HepG2 (cell line): ENCODE measurements at regions not wholly inside any gene's neighbourhood (a gene's known extent, or its start where the extent isn't known, plus 50 kb on each side); places are given as distances from the start of the nearest gene placed in this dataset.

Experiments used
- ATAC-seq: fragments of 200-7000 bp; cut with Tn5 transposase; 3 replicates; pipeline ENCODE4 v1.9.1; 2020; ENCODE audit warnings: mild to moderate bottlenecking, moderate library complexity
- BruUV-seq: library from RNA; stranded (reverse); fragments of 400-500 nt; replicated peaks from 2 replicates; lab custom pipeline; 2021; lab: Mats Ljungman, UMichigan
- CTCF ChIA-PET: fragments of 300-600 bp; formaldehyde crosslinking; extraction: SDS; loops from one replicate; lab custom pipeline; 2021; ENCODE audit warnings: low total read pairs, inconsistent platforms, low intra/inter-chr PET ratio; lab: Yijun Ruan, JAX
- POLR2A ChIA-PET: fragments of 350-600 bp; sonication (Branson Sonifier 250); formaldehyde crosslinking; loops from one replicate; lab custom pipeline; 2020; ENCODE audit warnings: antibody characterized with exemption, inconsistent platforms; lab: Yijun Ruan, JAX
- DNase-seq: peaks from one replicate; pipeline ENCODE4 v3.0.0-alpha.2; 2015; ENCODE audit warnings: low spot score
- FAIRE-seq: peaks from 3 replicates; lab custom pipeline; 2011; peaks lifted over from hg19 to GRCh38; lab: Jason Lieb, UNC
- H2AFZ ChIP-seq: one replicate; pipeline ENCODE4 v1.6.1; 2011; ENCODE audit warnings: low read length, inconsistent platforms
- H3K27ac ChIP-seq: fragments of 300-600 bp; 3 replicates; pipeline ENCODE4 v1.8.0; 2011; ENCODE audit warnings: mixed run types, mild to moderate bottlenecking, mixed read lengths, low read length, inconsistent platforms; ENCODE audit not compliant: insufficient read depth; ENCODE audit errors: extremely low read length
- H3K27me3 ChIP-seq, 2 experiments: fragments of 200-600 bp in 1 of 2; 2 replicates in 1 of 2; 3 replicates in 1 of 2; pipeline versions ENCODE4 v1.6.0 to v1.8.0; 2011; ENCODE audit warnings: low read length in 2 of 2, mild to moderate bottlenecking in 2 of 2, moderate library complexity in 2 of 2, inconsistent platforms in 1 of 2; ENCODE audit not compliant: insufficient read depth in 2 of 2, control insufficient read depth in 1 of 2
- H3K36me3 ChIP-seq, 2 experiments: fragments of 200-600 bp in 1 of 2; replicated peaks in 1 of 2; 2 replicates in 1 of 2; 3 replicates in 1 of 2; pipeline versions ENCODE4 v1.5.1 to v1.8.0; 2011; ENCODE audit warnings: low read length in 2 of 2, inconsistent platforms in 1 of 2; ENCODE audit not compliant: insufficient read depth in 2 of 2, control insufficient read depth in 1 of 2
- H3K4me1 ChIP-seq: 2 replicates; pipeline ENCODE4 v1.5.1; 2012; ENCODE audit warnings: low read length, inconsistent platforms; ENCODE audit not compliant: insufficient read depth
- H3K4me2 ChIP-seq: 2 replicates; pipeline ENCODE4 v1.6.0; 2011; ENCODE audit warnings: low read depth, low read length, inconsistent platforms
- H3K4me3 ChIP-seq, 3 experiments: fragments of 200-600 bp in 1 of 3; sonication (generic), shearing (Covaris generic) in 1 of 3; replicated peaks in 1 of 3; 2 replicates each; pipeline ENCODE4 v1.5.1; 2011 to 2016; ENCODE audit warnings: low read length in 3 of 3, inconsistent platforms in 2 of 3, low read depth in 2 of 3, mild to moderate bottlenecking in 2 of 3, control low read depth in 1 of 3, mixed read lengths in 1 of 3; ENCODE audit not compliant: insufficient read depth in 1 of 3
- H3K79me2 ChIP-seq: one replicate; pipeline ENCODE4 v1.6.1; 2011; ENCODE audit warnings: low read length, inconsistent platforms; ENCODE audit not compliant: insufficient read depth
- H3K9ac ChIP-seq: 2 replicates; pipeline ENCODE4 v1.6.0; 2011; ENCODE audit warnings: mild to moderate bottlenecking, low read depth, low read length, inconsistent platforms; ENCODE audit not compliant: insufficient read depth
- H3K9me3 ChIP-seq: 2 replicates; pipeline ENCODE4 v1.5.1; 2012; ENCODE audit warnings: mild to moderate bottlenecking, low read length
- H4K20me1 ChIP-seq: 2 replicates; pipeline ENCODE4 v1.6.0; 2011; ENCODE audit warnings: inconsistent platforms, mild to moderate bottlenecking, low read length, moderate library complexity; ENCODE audit not compliant: insufficient read depth
- AGO2 ChIP-seq: fragments of 200-400 bp; formaldehyde crosslinking; optimal IDR thresholded peaks from 2 replicates; pipeline ENCODE3; 2017; ENCODE audit warnings: mild to moderate bottlenecking, low read depth, low read length, moderate library complexity
- BORCS8-MEF2B ChIP-seq: sonication (generic); formaldehyde crosslinking; IDR thresholded peaks from 2 replicates; pipeline ENCODE4 v1.8.0; 2022; ENCODE audit warnings: mild to moderate bottlenecking, missing genetic modification reagents
- CEBPG ChIP-seq: IDR thresholded peaks from 2 replicates; pipeline ENCODE4 v1.6.1; 2016
- FOSL2 ChIP-seq: sonication (generic); formaldehyde crosslinking; IDR thresholded peaks from 2 replicates; pipeline ENCODE4 v1.4.0; 2020; ENCODE audit warnings: missing genetic modification reagents
- HMGA1 ChIP-seq: sonication (generic); formaldehyde crosslinking; conservative IDR thresholded peaks from 2 replicates; pipeline ENCODE4 v1.4.0; 2020; ENCODE audit warnings: missing genetic modification reagents
- KDM4B ChIP-seq: sonication (generic); formaldehyde crosslinking; IDR thresholded peaks from 2 replicates; pipeline ENCODE4 v1.4.0; 2020; ENCODE audit warnings: missing genetic modification reagents
- MZF1 ChIP-seq: sonication (generic); formaldehyde crosslinking; IDR thresholded peaks from 2 replicates; pipeline ENCODE4 v1.8.1; 2023; ENCODE audit warnings: mild to moderate bottlenecking, missing genetic modification reagents, borderline replicate concordance
- RARA ChIP-seq: IDR thresholded peaks from 2 replicates; pipeline ENCODE4 v1.6.1; 2016; ENCODE audit warnings: missing genetic modification reagents, missing compliant biosample characterization
- RELA ChIP-seq: sonication (generic); formaldehyde crosslinking; IDR thresholded peaks from 2 replicates; pipeline ENCODE4 v1.4.0; 2020; ENCODE audit warnings: missing genetic modification reagents
- TARDBP ChIP-seq: sonication (generic); formaldehyde crosslinking; IDR thresholded peaks from 2 replicates; pipeline ENCODE4 v1.8.0; 2022; ENCODE audit warnings: mild to moderate bottlenecking, missing genetic modification reagents
- ZBTB21 ChIP-seq: sonication (generic); formaldehyde crosslinking; IDR thresholded peaks from 2 replicates; pipeline ENCODE4 v1.4.0; 2020; ENCODE audit warnings: missing genetic modification reagents
- ZNF232 ChIP-seq: sonication (generic); formaldehyde crosslinking; IDR thresholded peaks from 2 replicates; pipeline ENCODE4 v1.4.0; 2020; ENCODE audit warnings: missing genetic modification reagents, borderline replicate concordance
- ZNF598 ChIP-seq: sonication (generic); formaldehyde crosslinking; IDR thresholded peaks from 2 replicates; pipeline ENCODE4 v1.5.1; 2020; ENCODE audit warnings: mild to moderate bottlenecking, missing genetic modification reagents, borderline replicate concordance
- ZNF605 ChIP-seq: sonication (generic); formaldehyde crosslinking; IDR thresholded peaks from 2 replicates; pipeline ENCODE4 v1.8.0; 2022; ENCODE audit warnings: mild to moderate bottlenecking, missing genetic modification reagents
- ZSCAN20 ChIP-seq: sonication (generic); formaldehyde crosslinking; IDR thresholded peaks from 2 replicates; pipeline ENCODE4 v1.4.0; 2020; ENCODE audit warnings: missing genetic modification reagents, mild to moderate bottlenecking, borderline replicate concordance
- WGBS: methylation state at CpG from one replicate; pipeline ENCODE4 v1.1.6; 2017; ENCODE audit warnings: low lambda C conversion rate; 5-methylcytosine and 5-hydroxymethylcytosine counted together
- in situ Hi-C: cut with HindIII; loops from 2 replicates; pipeline ENCODE4 v1.10.0; 2017; ENCODE audit warnings: low pct_unique_long_range_greater_than_20kb; ENCODE audit not compliant: extremely low pct_ligation_motif_present
- intact Hi-C: fragments of 100-400 bp; cut with micrococcal nuclease; formaldehyde crosslinking; loops from one replicate; pipeline ENCODE4 v1.10.0; 2022; ENCODE audit not compliant: unreplicated experiment
- TF ChIP-seq, protein P1 (sequence below): sonication (generic); formaldehyde crosslinking; IDR thresholded peaks from 2 replicates; pipeline ENCODE4 v1.4.0; 2020; ENCODE audit warnings: missing genetic modification reagents
- TF ChIP-seq, protein P2 (sequence below): sonication (generic); formaldehyde crosslinking; IDR thresholded peaks from 2 replicates; pipeline ENCODE4 v1.5.0; 2020; ENCODE audit warnings: missing genetic modification reagents
- TF ChIP-seq, protein P3 (sequence below): sonication (generic); formaldehyde crosslinking; IDR thresholded peaks from 2 replicates; pipeline ENCODE4 v1.4.0; 2020; ENCODE audit warnings: missing genetic modification reagents

DNA sequence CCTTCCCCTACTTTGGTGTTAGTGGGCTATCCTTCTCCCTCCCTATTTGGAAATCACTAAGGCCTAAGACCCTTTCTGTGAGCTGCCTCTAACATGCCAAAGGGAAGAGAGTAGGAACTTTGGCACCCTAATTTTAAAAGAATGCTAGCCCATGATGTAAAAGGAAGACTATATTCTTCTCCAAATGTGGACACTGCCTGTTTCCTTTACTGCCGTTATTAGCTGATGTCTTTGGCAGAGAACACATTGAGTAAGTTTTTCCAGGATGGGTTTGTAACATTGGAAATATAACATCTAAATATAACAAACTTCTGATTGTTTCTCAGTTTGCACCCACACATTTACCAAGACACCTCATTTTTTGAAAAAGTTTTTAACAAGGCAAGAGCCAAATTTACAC lies 56.9 kb upstream of the TNKS2 start (continued):
- TF ChIP-seq, protein P1, sequence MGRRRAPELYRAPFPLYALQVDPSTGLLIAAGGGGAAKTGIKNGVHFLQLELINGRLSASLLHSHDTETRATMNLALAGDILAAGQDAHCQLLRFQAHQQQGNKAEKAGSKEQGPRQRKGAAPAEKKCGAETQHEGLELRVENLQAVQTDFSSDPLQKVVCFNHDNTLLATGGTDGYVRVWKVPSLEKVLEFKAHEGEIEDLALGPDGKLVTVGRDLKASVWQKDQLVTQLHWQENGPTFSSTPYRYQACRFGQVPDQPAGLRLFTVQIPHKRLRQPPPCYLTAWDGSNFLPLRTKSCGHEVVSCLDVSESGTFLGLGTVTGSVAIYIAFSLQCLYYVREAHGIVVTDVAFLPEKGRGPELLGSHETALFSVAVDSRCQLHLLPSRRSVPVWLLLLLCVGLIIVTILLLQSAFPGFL (CRISPR knock-in tag) = no peak
- no peak for TF ChIP-seq ZNF598

DNA sequence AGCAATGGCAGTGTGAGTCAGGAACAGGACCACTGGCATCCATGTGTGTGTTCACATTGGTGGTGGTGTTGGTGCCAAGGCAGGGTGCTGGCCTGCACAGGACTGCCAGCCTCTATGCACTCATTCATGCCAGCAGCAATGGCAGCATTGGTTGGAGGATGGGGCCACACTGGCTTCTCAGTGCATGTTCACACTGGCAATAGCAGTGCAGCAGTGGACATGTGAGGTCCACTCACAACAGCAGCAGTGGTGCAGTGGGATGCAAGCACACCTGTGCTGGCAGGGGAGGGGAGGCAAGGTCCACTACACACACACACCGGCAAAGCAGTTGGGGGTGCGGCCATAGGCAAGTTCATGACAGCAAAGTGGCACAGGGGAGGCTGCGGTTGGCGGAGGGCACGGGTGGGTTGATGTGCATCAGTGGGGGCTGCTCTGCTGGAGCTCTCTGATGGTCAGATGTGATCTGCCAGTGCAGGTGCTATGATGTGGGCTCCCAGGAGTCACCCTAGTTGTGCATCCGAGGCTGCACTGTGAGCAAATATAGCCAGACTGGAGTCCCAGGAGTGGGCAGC lies 57.8 kb upstream of the TNKS2 start:
- in situ Hi-C loops (loop anchor here (10.0 kb wide), 1 partner anchor 96 kb away; no protein-coding TSS in a partner anchor), intact Hi-C loops (loop anchor here (10.0 kb wide), 2 partner anchors 246 to 326 kb away; partner anchors contain the start of gene HECTD2)
- H3K9me3 ChIP-seq = no peaks in the 10 kb centered on the region
- no peak for ATAC-seq
- ChIA-PET CTCF (no interaction called here), POLR2A (no interaction called here)
- H3K9ac ChIP-seq = no peak overlapping the region
- H3K27ac ChIP-seq = no peak overlapping the region
- no peak overlapping the region for H3K4me2 ChIP-seq
- DNase-seq = no peak
- no peaks in the 10 kb centered on the region for H4K20me1 ChIP-seq
- no peak overlapping the region for H2AFZ ChIP-seq
- peaks cover 8% of the 10 kb centered on the region for H3K4me1 ChIP-seq
- WGBS = 70% methylated on average over 2 of the region's 6 CpGs
- BruUV-seq = no TSS peak
- H3K79me2 ChIP-seq = no peaks in the 10 kb centered on the region
- FAIRE-seq = no peak
- no peak overlapping the region for H3K4me3 ChIP-seq
- H3K27me3 ChIP-seq = no peaks in the 10 kb centered on the region
- no peaks in the 10 kb centered on the region for H3K36me3 ChIP-seq
- TF ChIP-seq ZNF232 (CRISPR knock-in tag) (no peak), CEBPG (CRISPR knock-in tag) (no peak), HMGA1 (CRISPR knock-in tag) (no peak), MZF1 (CRISPR knock-in tag) (no peak), KDM4B (CRISPR knock-in tag) (no peak), BORCS8-MEF2B (CRISPR knock-in tag) (no peak), RELA (no peak), AGO2 (no peak), RARA (CRISPR knock-in tag) (no peak), ZBTB21 (CRISPR knock-in tag) (no peak), FOSL2 (CRISPR knock-in tag) (no peak), ZSCAN20 (no peak), TARDBP (CRISPR knock-in tag) (no peak), ZNF605 (CRISPR knock-in tag) (no peak)
- TF ChIP-seq, protein P2, sequence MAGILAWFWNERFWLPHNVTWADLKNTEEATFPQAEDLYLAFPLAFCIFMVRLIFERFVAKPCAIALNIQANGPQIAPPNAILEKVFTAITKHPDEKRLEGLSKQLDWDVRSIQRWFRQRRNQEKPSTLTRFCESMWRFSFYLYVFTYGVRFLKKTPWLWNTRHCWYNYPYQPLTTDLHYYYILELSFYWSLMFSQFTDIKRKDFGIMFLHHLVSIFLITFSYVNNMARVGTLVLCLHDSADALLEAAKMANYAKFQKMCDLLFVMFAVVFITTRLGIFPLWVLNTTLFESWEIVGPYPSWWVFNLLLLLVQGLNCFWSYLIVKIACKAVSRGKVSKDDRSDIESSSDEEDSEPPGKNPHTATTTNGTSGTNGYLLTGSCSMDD = no peak
- TF ChIP-seq, protein P3, sequence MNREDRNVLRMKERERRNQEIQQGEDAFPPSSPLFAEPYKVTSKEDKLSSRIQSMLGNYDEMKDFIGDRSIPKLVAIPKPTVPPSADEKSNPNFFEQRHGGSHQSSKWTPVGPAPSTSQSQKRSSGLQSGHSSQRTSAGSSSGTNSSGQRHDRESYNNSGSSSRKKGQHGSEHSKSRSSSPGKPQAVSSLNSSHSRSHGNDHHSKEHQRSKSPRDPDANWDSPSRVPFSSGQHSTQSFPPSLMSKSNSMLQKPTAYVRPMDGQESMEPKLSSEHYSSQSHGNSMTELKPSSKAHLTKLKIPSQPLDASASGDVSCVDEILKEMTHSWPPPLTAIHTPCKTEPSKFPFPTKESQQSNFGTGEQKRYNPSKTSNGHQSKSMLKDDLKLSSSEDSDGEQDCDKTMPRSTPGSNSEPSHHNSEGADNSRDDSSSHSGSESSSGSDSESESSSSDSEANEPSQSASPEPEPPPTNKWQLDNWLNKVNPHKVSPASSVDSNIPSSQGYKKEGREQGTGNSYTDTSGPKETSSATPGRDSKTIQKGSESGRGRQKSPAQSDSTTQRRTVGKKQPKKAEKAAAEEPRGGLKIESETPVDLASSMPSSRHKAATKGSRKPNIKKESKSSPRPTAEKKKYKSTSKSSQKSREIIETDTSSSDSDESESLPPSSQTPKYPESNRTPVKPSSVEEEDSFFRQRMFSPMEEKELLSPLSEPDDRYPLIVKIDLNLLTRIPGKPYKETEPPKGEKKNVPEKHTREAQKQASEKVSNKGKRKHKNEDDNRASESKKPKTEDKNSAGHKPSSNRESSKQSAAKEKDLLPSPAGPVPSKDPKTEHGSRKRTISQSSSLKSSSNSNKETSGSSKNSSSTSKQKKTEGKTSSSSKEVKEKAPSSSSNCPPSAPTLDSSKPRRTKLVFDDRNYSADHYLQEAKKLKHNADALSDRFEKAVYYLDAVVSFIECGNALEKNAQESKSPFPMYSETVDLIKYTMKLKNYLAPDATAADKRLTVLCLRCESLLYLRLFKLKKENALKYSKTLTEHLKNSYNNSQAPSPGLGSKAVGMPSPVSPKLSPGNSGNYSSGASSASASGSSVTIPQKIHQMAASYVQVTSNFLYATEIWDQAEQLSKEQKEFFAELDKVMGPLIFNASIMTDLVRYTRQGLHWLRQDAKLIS = no peak
